Neural progenitor cell (in vitro differentiated cells): ENCODE measurements at regions not wholly inside any gene's neighbourhood (a gene's known extent, or its start where the extent isn't known, plus 50 kb on each side); places are given as distances from the start of the nearest gene placed in this dataset.

Experiments
- EZH2 ChIP-seq: fragments of 200-600 bp; sonication (generic); IDR thresholded peaks from 2 replicates; pipeline ENCODE4 v1.6.1; 2017; ENCODE audit warnings: antibody characterized with exemption, mild to moderate bottlenecking, moderate library complexity
- EZH2phosphoT487 ChIP-seq: fragments of 200-600 bp; sonication (generic); IDR thresholded peaks from 2 replicates; pipeline ENCODE4 v1.6.1; 2017; ENCODE audit warnings: antibody characterized with exemption
- TF ChIP-seq, protein P1 (sequence below): fragments of 200-600 bp; sonication (generic); IDR thresholded peaks from 2 replicates; pipeline ENCODE4 v1.5.1; 2017; ENCODE audit warnings: antibody characterized with exemption, mild to moderate bottlenecking

DNA sequence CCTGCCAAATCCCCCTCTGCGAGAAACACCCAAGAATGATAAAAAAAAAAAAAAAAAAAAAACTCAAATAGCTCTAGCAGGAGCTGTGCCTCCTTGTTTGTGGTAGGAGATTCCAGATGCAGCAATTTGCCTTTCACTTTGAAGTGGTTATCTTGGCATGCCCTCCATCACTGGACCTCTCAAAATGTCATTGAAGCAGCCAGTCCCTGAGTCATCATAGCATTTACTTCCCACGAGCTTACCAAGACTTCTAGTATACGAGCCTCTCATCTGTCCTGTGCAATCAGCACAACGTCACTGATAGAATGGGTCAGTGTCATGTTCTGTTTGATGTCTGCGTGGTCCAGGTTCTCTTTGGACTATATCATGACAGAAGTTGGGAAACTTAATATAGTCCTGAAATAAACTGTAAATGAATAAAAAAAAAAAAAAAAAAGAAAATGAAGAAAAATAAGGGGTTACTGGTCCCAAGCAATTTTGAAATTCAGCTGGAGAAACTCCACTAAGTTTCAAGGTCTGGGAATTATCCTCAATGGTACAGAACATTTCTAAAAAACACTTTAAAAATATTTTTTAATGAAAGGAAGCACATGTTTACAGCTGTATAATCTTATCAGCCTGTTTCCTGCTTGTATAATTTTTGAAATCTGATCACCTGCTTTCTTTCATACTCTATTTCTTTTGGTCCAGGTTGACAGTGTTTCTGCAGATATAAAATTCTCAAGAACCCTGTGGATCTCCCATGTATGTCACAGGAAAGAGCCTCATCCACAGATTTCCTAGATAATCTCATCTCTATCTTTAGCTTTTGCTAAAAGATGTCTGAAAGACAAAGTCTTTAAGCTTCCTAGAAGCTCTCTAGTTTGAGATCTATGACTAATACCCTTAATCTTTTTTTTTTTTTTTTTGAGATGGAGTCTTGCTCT lies 74.1 kb upstream of the EHBP1 start:
- TF ChIP-seq, protein P1, sequence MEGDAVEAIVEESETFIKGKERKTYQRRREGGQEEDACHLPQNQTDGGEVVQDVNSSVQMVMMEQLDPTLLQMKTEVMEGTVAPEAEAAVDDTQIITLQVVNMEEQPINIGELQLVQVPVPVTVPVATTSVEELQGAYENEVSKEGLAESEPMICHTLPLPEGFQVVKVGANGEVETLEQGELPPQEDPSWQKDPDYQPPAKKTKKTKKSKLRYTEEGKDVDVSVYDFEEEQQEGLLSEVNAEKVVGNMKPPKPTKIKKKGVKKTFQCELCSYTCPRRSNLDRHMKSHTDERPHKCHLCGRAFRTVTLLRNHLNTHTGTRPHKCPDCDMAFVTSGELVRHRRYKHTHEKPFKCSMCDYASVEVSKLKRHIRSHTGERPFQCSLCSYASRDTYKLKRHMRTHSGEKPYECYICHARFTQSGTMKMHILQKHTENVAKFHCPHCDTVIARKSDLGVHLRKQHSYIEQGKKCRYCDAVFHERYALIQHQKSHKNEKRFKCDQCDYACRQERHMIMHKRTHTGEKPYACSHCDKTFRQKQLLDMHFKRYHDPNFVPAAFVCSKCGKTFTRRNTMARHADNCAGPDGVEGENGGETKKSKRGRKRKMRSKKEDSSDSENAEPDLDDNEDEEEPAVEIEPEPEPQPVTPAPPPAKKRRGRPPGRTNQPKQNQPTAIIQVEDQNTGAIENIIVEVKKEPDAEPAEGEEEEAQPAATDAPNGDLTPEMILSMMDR = no peak
- TF ChIP-seq EZH2 = no peak
- TF ChIP-seq EZH2phosphoT487 = no peak
